Activated CD8-positive, alpha-beta T cell treated with anti-CD3 and anti-CD28 coated beads, Interleukin-2, amount 10 ng/mL, durations not matched to agents 7 days and 5 days (primary cell): ENCODE measurements at regions not wholly inside any gene's neighbourhood (a gene's known extent, or its start where the extent isn't known, plus 50 kb on each side); places are given as distances from the start of the nearest gene placed in this dataset.
"Not testable (repeated sequence)": the region's sequence is repeated elsewhere in the genome, so short reads cannot be mapped to it uniquely, and the experiment has no call there.

ENCODE experiments used
- ATAC-seq: fragments of 150-1000 bp; cut with Tn5 transposase; one replicate; pipeline ENCODE4 v1.10.0; 2021; ENCODE audit warnings: moderate library complexity
- CTCF ChIA-PET: fragments of 350-600 bp; sonication (Branson Sonifier 250); formaldehyde crosslinking; loops from one replicate; lab custom pipeline; 2021; ENCODE audit warnings: antibody characterized with exemption; lab: Charles Lee
- POLR2A ChIA-PET: fragments of 350-600 bp; sonication (Branson Sonifier 250); formaldehyde crosslinking; loops from one replicate; lab custom pipeline; 2021; ENCODE audit warnings: antibody characterized with exemption; lab: Charles Lee
- DNase-seq: peaks from one replicate; pipeline ENCODE4 v3.0.0-alpha.2; 2020
- H3K27ac Mint-ChIP-seq: one replicate; pipeline ENCODE4 v1.8.0; 2021; ENCODE audit warnings: mild to moderate bottlenecking, mixed read lengths
- H3K27me3 Mint-ChIP-seq: one replicate; pipeline ENCODE4 v1.8.0; 2021; ENCODE audit warnings: low read depth, mixed read lengths
- H3K36me3 Mint-ChIP-seq: one replicate; pipeline ENCODE4 v1.8.0; 2021; ENCODE audit warnings: low read depth, mixed read lengths
- H3K4me1 Mint-ChIP-seq: one replicate; pipeline ENCODE4 v1.8.0; 2021; ENCODE audit warnings: low read depth, mixed read lengths
- H3K4me3 Mint-ChIP-seq: one replicate; pipeline ENCODE4 v1.8.0; 2021; ENCODE audit warnings: mild to moderate bottlenecking, mixed read lengths
- H3K9me3 Mint-ChIP-seq: one replicate; pipeline ENCODE4 v1.8.0; 2022; ENCODE audit warnings: mixed read lengths; ENCODE audit not compliant: insufficient read depth

- ATAC-seq (no peak), DNase-seq (no peak)
- peaks cover 7% of the 10 kb centered on the region for H3K36me3 Mint-ChIP-seq
- H3K9me3 Mint-ChIP-seq: no peaks in the 10 kb centered on the region
- ChIA-PET CTCF (interaction anchor here (1.1 kb wide), 1 partner anchor 15 kb away, joined by 3 read pairs; no protein-coding TSS in a partner anchor), POLR2A (no interaction called here)
- H3K4me3 Mint-ChIP-seq: no peak overlapping the region
- H3K27ac Mint-ChIP-seq: no peak overlapping the region
- H3K27me3 Mint-ChIP-seq: no peaks in the 10 kb centered on the region
- peaks cover 13% of the 10 kb centered on the region for H3K4me1 Mint-ChIP-seq
Observed at GRCh38 chr3:27643355-27643754, 78.8 kb downstream of the EOMES start.

GRCh38 chr3:27642796-27643195 lies 79.3 kb downstream of the EOMES start:
- no peak for DNase-seq
- ChIA-PET POLR2A (no interaction called here), CTCF (interaction anchor here (1.1 kb wide), 1 partner anchor 15 kb away, joined by 3 read pairs; no protein-coding TSS in a partner anchor)
- H3K4me3 Mint-ChIP-seq: no peak overlapping the region
- no peak for ATAC-seq
- H3K9me3 Mint-ChIP-seq: no peaks in the 10 kb centered on the region
- peaks cover 7% of the 10 kb centered on the region for H3K36me3 Mint-ChIP-seq
- H3K27ac Mint-ChIP-seq: no peak overlapping the region
- H3K4me1 Mint-ChIP-seq: peaks cover 14% of the 10 kb centered on the region
- H3K27me3 Mint-ChIP-seq: no peaks in the 10 kb centered on the region

- H3K9me3 Mint-ChIP-seq: no peaks in the 10 kb centered on the region
- peaks cover 7% of the 10 kb centered on the region for H3K36me3 Mint-ChIP-seq
- no peak overlapping the region for H3K4me3 Mint-ChIP-seq
- POLR2A ChIA-PET: no interaction called here
- DNase-seq (no peak), ATAC-seq (no peak)
- H3K27ac Mint-ChIP-seq: no peak overlapping the region
- CTCF ChIA-PET: interaction anchor here (0.9 kb wide), 1 partner anchor 17 kb away, joined by 3 read pairs; no protein-coding TSS in a partner anchor
- H3K27me3 Mint-ChIP-seq: no peaks in the 10 kb centered on the region
- peaks cover 14% of the 10 kb centered on the region for H3K4me1 Mint-ChIP-seq
Observed at GRCh38 chr3:27641888-27642601, 80.1 kb downstream of the EOMES start.

GRCh38 chr3:27641271-27641800 lies 80.8 kb downstream of the EOMES start:
- ATAC-seq (no peak), DNase-seq (no peak)
- POLR2A ChIA-PET: no interaction called here
- Mint-ChIP-seq H3K4me3 (no peak overlapping the region), H3K27ac (no peak overlapping the region), H3K27me3 (no peaks in the 10 kb centered on the region), H3K9me3 (no peaks in the 10 kb centered on the region), H3K36me3 (peaks cover 7% of the 10 kb centered on the region), H3K4me1 (peaks cover 14% of the 10 kb centered on the region)
- CTCF ChIA-PET: interaction anchor here (0.9 to 1.1 kb wide), 2 partner anchors 17 to 40 kb away, joined by 3 read pairs; no protein-coding TSS in a partner anchor

GRCh38 chr3:27639271-27639670 lies 82.9 kb downstream of the EOMES start:
- peak overlapping the region; percentile 89 for H3K27ac Mint-ChIP-seq
- no peaks in the 10 kb centered on the region for H3K9me3 Mint-ChIP-seq
- peaks cover 14% of the 10 kb centered on the region for H3K4me1 Mint-ChIP-seq
- H3K36me3 Mint-ChIP-seq: peaks cover 7% of the 10 kb centered on the region
- POLR2A ChIA-PET: no interaction called here
- peak overlapping the region; percentile 6 for H3K4me3 Mint-ChIP-seq
- CTCF ChIA-PET: no interaction called here
- ATAC-seq (peak; percentile 94), DNase-seq (peak; percentile 46)
- no peaks in the 10 kb centered on the region for H3K27me3 Mint-ChIP-seq

- POLR2A ChIA-PET: no interaction called here
- Mint-ChIP-seq H3K27ac (no peak overlapping the region), H3K4me3 (no peak overlapping the region), H3K36me3 (peaks cover 7% of the 10 kb centered on the region), H3K27me3 (no peaks in the 10 kb centered on the region), H3K9me3 (no peaks in the 10 kb centered on the region), H3K4me1 (peaks cover 17% of the 10 kb centered on the region)
- CTCF ChIA-PET: interaction anchor here (1.2 kb wide), 1 partner anchor 11 kb away, joined by 4 read pairs; no protein-coding TSS in a partner anchor
- no peak for ATAC-seq
- DNase-seq: no peak
Observed at GRCh38 chr3:27638594-27638993, 83.5 kb downstream of the EOMES start.

GRCh38 chr3:27637346-27637995 lies 84.7 kb downstream of the EOMES start:
- peaks cover 7% of the 10 kb centered on the region for H3K36me3 Mint-ChIP-seq
- H3K27ac Mint-ChIP-seq: no peak overlapping the region
- ChIA-PET POLR2A (no interaction called here), CTCF (interaction anchor here (0.8 kb wide), 1 partner anchor 44 kb away, joined by 4 read pairs; no protein-coding TSS in a partner anchor)
- DNase-seq (no peak), ATAC-seq (no peak)
- H3K9me3 Mint-ChIP-seq: no peaks in the 10 kb centered on the region
- no peaks in the 10 kb centered on the region for H3K27me3 Mint-ChIP-seq
- H3K4me1 Mint-ChIP-seq: peaks cover 23% of the 10 kb centered on the region
- no peak overlapping the region for H3K4me3 Mint-ChIP-seq

- H3K36me3 Mint-ChIP-seq, POLR2A ChIA-PET, H3K4me3 Mint-ChIP-seq, DNase-seq, H3K27ac Mint-ChIP-seq, H3K27me3 Mint-ChIP-seq, H3K9me3 Mint-ChIP-seq, CTCF ChIA-PET, ATAC-seq: not testable (repeated sequence)
- H3K4me1 Mint-ChIP-seq: peaks cover 27% of the 10 kb centered on the region
Observed at GRCh38 chr3:27635006-27635405, 87.1 kb downstream of the EOMES start.

- POLR2A ChIA-PET: interaction anchor here (1.7 to 2.2 kb wide), 2 partner anchors 149 to 715 kb away, joined by 7 to 12 read pairs; partner anchors contain the start of genes AZI2, SLC4A7 and ZCWPW2
- H3K4me3 Mint-ChIP-seq: peak overlapping the region; percentile 83
- no peaks in the 10 kb centered on the region for H3K27me3 Mint-ChIP-seq
- H3K4me1 Mint-ChIP-seq: peaks cover 31% of the 10 kb centered on the region
- no peaks in the 10 kb centered on the region for H3K9me3 Mint-ChIP-seq
- no peaks in the 10 kb centered on the region for H3K36me3 Mint-ChIP-seq
- ATAC-seq (peak; percentile 64), DNase-seq (no peak)
- CTCF ChIA-PET: interaction anchor here (0.9 to 2.1 kb wide), 6 partner anchors 25 to 275 kb away, joined by 3 to 8 read pairs (median 4); no protein-coding TSS in a partner anchor
- peak overlapping the region; percentile 90 for H3K27ac Mint-ChIP-seq
Observed at GRCh38 chr3:27633224-27633545, 88.9 kb downstream of the EOMES start.

- ChIA-PET POLR2A (interaction anchor here (0.9 to 2.2 kb wide), 5 partner anchors 11 to 716 kb away, joined by 3 to 12 read pairs (median 5); partner anchors contain the start of genes AZI2, SLC4A7 and ZCWPW2), CTCF (interaction anchor here (0.9 to 2.1 kb wide), 7 partner anchors 15 to 275 kb away, joined by 3 to 8 read pairs (median 3); no protein-coding TSS in a partner anchor)
- Mint-ChIP-seq H3K4me3 (peak overlapping the region; percentile 83), H3K9me3 (no peaks in the 10 kb centered on the region), H3K4me1 (peaks cover 36% of the 10 kb centered on the region), H3K36me3 (no peaks in the 10 kb centered on the region), H3K27ac (peak overlapping the region; percentile 90), H3K27me3 (no peaks in the 10 kb centered on the region)
- DNase-seq (peak; percentile 49), ATAC-seq (peak; percentile 86)
Observed at GRCh38 chr3:27632431-27633223, 89.5 kb downstream of the EOMES start.

GRCh38 chr3:27630885-27631284 lies 91.2 kb downstream of the EOMES start:
- Mint-ChIP-seq H3K4me1 (peaks cover 50% of the 10 kb centered on the region), H3K9me3 (no peaks in the 10 kb centered on the region), H3K4me3 (no peak overlapping the region), H3K27ac (no peak overlapping the region), H3K27me3 (no peaks in the 10 kb centered on the region), H3K36me3 (no peaks in the 10 kb centered on the region)
- DNase-seq (no peak), ATAC-seq (no peak)
- ChIA-PET CTCF (interaction anchor here (0.7 to 0.9 kb wide), 2 partner anchors 9 to 50 kb away, joined by 3 to 4 read pairs; no protein-coding TSS in a partner anchor), POLR2A (interaction anchor here (1.1 kb wide), 1 partner anchor 146 kb away, joined by 4 read pairs; the partner anchor contains the start of gene SLC4A7)
